Hepatocyte (in vitro differentiated cells): ENCODE measurements at regions not wholly inside any gene's neighbourhood (a gene's known extent, or its start where the extent isn't known, plus 50 kb on each side); places are given as distances from the start of the nearest gene placed in this dataset.

Experiments
- EZH2phosphoT487 ChIP-seq: fragments of 200-600 bp; sonication (generic); IDR thresholded peaks from one replicate; pipeline ENCODE4 v1.6.1; 2018; ENCODE audit warnings: antibody characterized with exemption, mild to moderate bottlenecking, low read depth, moderate library complexity; ENCODE audit not compliant: unreplicated experiment, severe bottlenecking
- TF ChIP-seq, protein P1 (sequence below): fragments of 200-600 bp; sonication (generic); IDR thresholded peaks from 2 replicates; pipeline ENCODE4 v1.5.1; 2016; ENCODE audit warnings: antibody characterized with exemption, mild to moderate bottlenecking; ENCODE audit not compliant: poor library complexity

GRCh38 chr5:125125031-125125823 lies 378.8 kb upstream of the ZNF608 start:
- TF ChIP-seq, protein P1, sequence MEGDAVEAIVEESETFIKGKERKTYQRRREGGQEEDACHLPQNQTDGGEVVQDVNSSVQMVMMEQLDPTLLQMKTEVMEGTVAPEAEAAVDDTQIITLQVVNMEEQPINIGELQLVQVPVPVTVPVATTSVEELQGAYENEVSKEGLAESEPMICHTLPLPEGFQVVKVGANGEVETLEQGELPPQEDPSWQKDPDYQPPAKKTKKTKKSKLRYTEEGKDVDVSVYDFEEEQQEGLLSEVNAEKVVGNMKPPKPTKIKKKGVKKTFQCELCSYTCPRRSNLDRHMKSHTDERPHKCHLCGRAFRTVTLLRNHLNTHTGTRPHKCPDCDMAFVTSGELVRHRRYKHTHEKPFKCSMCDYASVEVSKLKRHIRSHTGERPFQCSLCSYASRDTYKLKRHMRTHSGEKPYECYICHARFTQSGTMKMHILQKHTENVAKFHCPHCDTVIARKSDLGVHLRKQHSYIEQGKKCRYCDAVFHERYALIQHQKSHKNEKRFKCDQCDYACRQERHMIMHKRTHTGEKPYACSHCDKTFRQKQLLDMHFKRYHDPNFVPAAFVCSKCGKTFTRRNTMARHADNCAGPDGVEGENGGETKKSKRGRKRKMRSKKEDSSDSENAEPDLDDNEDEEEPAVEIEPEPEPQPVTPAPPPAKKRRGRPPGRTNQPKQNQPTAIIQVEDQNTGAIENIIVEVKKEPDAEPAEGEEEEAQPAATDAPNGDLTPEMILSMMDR = no peak
- TF ChIP-seq EZH2phosphoT487 = no peak
